Psoas muscle (tissue), 7 donors: ENCODE measurements at regions not wholly inside any gene's neighbourhood (a gene's known extent, or its start where the extent isn't known, plus 50 kb on each side); places are given as distances from the start of the nearest gene placed in this dataset.

ENCODE experiments used
- ATAC-seq, 4 donors: fragments of 200-7000 bp; cut with Tn5 transposase; one replicate each; pipeline ENCODE4 v1.9.1; 2020; ENCODE audit warnings: moderate library complexity in 3 of 4, mild to moderate bottlenecking in 2 of 4
- DNase-seq, 2 donors: peaks; one replicate each; pipeline ENCODE4 v3.0.0-alpha.2; 2020
- H3K27ac ChIP-seq: fragments of 200-600 bp; one replicate; pipeline ENCODE4 v1.8.0; 2022
- H3K27me3 ChIP-seq, 3 donors: fragments of 200-600 bp in 1 of 3; one replicate each; pipeline versions ENCODE4 v1.6.1 to v1.8.0; 2013 to 2022; ENCODE audit warnings: low read length in 2 of 3, mild to moderate bottlenecking in 2 of 3, moderate library complexity in 1 of 3; ENCODE audit not compliant: insufficient read depth in 3 of 3
- H3K36me3 ChIP-seq, 2 donors: fragments of 200-600 bp in 1 of 2; one replicate each; pipeline versions ENCODE4 v1.6.1 to v1.8.0; 2013 to 2022; ENCODE audit warnings: low read depth in 1 of 2, mild to moderate bottlenecking in 1 of 2, moderate library complexity in 1 of 2; ENCODE audit not compliant: insufficient read depth in 1 of 2
- H3K4me1 ChIP-seq: fragments of 200-600 bp; one replicate; pipeline ENCODE4 v1.8.0; 2022
- H3K4me3 ChIP-seq: fragments of 200-600 bp; one replicate; pipeline ENCODE4 v1.8.0; 2022; ENCODE audit warnings: mild to moderate bottlenecking
- H3K9me3 ChIP-seq: fragments of 200-600 bp; one replicate; pipeline ENCODE4 v1.8.0; 2022
- WGBS, 3 donors: extraction: QIAGEN DNeasy Blood & Tissue Kit; methylation state at CpG; one replicate each; pipeline versions ENCODE4 v1.1.6 to v1.1.7; 2013; 5-methylcytosine and 5-hydroxymethylcytosine counted together
- intact Hi-C, 2 donors: fragments of 100-400 bp; cut with DNase I; formaldehyde crosslinking; loops; one replicate each; pipeline versions ENCODE4 v1.11.0 to v1.14.2; 2022
- TF ChIP-seq, protein P1 (sequence below): fragments of 200-600 bp; IDR thresholded peaks from one replicate; pipeline ENCODE4 v1.8.0; 2022; ENCODE audit warnings: antibody characterized with exemption
- donor health status: healthy with polysubstance abuse.
- donor health status: DM: no; HTN: no; CAD: no; lungs with moderate emphysema.
- donor health status: Bipolar disorder and iron deficiency.
- donor health status: healthy.
- donor health status: DM: yes; HTN: yes; CAD: no.
- donor health status: DM: no; HTN: no; CAD: no.
- donor health status: DM: yes; HTN: yes; CAD: no.

DNA sequence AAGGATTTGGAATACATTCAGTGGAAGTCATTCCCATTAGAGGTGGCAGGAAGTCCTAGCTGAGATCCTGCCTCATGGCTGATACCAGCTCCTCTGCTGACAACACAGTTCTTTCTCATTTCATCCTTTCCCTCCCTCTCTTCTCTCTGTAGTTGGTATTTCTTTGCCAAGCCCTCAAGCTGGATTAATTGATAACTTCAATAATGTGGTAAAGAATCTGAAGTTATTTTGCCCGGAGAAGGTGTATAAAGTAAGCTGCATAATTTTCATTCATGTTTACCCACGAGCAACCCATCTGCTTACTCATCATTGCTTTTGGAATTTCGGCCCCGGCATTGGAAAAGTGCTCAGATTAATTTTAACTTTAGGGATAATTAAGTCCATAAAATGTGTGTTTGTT, 85.2 kb upstream of the PLPP4 start:
- intact Hi-C loops = no loop called here
- DNase-seq (no peak), ATAC-seq (no peak)
- Histone ChIP-seq H3K4me1 (no peaks in the 10 kb centered on the region), H3K27ac (no peak overlapping the region), H3K36me3 (no peaks in the 10 kb centered on the region), H3K9me3 (no peaks in the 10 kb centered on the region), H3K27me3 (no peaks in the 10 kb centered on the region), H3K4me3 (no peak overlapping the region)
- WGBS, 3 donors = 74 to 83% (median 78%) methylated on average over 4 of the region's 4 CpGs
- TF ChIP-seq, protein P1, sequence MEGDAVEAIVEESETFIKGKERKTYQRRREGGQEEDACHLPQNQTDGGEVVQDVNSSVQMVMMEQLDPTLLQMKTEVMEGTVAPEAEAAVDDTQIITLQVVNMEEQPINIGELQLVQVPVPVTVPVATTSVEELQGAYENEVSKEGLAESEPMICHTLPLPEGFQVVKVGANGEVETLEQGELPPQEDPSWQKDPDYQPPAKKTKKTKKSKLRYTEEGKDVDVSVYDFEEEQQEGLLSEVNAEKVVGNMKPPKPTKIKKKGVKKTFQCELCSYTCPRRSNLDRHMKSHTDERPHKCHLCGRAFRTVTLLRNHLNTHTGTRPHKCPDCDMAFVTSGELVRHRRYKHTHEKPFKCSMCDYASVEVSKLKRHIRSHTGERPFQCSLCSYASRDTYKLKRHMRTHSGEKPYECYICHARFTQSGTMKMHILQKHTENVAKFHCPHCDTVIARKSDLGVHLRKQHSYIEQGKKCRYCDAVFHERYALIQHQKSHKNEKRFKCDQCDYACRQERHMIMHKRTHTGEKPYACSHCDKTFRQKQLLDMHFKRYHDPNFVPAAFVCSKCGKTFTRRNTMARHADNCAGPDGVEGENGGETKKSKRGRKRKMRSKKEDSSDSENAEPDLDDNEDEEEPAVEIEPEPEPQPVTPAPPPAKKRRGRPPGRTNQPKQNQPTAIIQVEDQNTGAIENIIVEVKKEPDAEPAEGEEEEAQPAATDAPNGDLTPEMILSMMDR = no peak

DNA sequence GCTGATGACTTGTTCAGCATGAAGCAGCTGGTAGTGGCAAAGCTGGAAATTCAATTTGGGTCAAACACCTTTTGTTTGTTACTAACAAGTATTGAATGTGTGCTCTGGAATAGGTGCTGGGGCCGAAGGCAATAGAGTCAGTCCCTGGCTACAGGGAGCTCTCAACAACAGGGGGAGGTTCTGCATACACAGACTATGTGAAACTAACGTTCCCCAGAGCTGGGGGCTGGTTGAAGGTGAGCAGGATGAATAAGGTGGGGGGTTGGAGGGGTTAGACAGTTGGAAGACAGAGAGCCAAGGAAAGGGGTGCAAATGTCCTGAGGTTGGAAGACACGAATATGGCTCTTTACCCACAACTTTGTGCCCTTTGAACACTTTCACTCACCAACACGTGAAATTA, 84.1 kb upstream of the PLPP4 start:
- TF ChIP-seq, protein P1 = no peak
- 55 to 59% (median 57%) methylated on average over 4 of the region's 4 CpGs for WGBS, 3 donors
- DNase-seq (no peak), ATAC-seq (no peak)
- no peaks in the 10 kb centered on the region for H3K4me1 ChIP-seq
- no peak overlapping the region for H3K4me3 ChIP-seq
- H3K36me3 ChIP-seq = no peaks in the 10 kb centered on the region
- no peaks in the 10 kb centered on the region for H3K27me3 ChIP-seq
- H3K27ac ChIP-seq = no peak overlapping the region
- no peaks in the 10 kb centered on the region for H3K9me3 ChIP-seq
- intact Hi-C loops = no loop called here

- Histone ChIP-seq H3K4me1 (no peaks in the 10 kb centered on the region), H3K9me3 (no peaks in the 10 kb centered on the region), H3K27me3 (no peaks in the 10 kb centered on the region), H3K4me3 (no peak overlapping the region), H3K36me3 (no peaks in the 10 kb centered on the region), H3K27ac (no peak overlapping the region)
- 71 to 82% (median 74%) methylated on average over 4 of the region's 4 CpGs for WGBS, 3 donors
- ATAC-seq (no peak), DNase-seq (no peak)
- intact Hi-C loops = no loop called here
- TF ChIP-seq, protein P1 = no peak
Observed at GRCh38 chr10:120375666-120376065, 81.4 kb upstream of the PLPP4 start.

DNA sequence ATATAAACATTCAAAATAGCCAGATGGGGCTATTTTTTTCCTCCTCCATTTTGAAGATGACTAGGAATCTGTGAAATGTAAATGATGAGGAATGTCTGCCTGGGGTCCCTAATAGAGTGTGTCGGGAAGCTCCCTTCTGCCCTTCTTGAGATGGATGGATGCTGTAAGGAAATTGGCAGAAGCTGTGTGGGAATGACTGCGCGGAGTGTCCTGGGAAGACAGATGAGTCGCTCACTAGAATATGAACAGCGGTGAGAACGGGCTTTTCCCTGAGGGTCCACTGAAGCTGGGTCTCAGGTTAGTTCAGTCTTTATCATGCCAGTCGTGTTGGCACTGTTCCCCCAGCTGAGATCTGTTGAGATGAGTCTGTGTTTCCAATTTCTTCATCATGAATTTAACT, 75.1 kb upstream of the PLPP4 start:
- no peak for ATAC-seq
- TF ChIP-seq, protein P1 = no peak
- no peaks in the 10 kb centered on the region for H3K4me1 ChIP-seq
- no peaks in the 10 kb centered on the region for H3K27me3 ChIP-seq
- no peak overlapping the region for H3K27ac ChIP-seq
- DNase-seq = no peak
- intact Hi-C loops = no loop called here
- no peaks in the 10 kb centered on the region for H3K36me3 ChIP-seq
- H3K9me3 ChIP-seq = no peaks in the 10 kb centered on the region
- 80 to 83% (median 81%) methylated on average over 7 of the region's 7 CpGs for WGBS, 3 donors
- no peak overlapping the region for H3K4me3 ChIP-seq

DNA sequence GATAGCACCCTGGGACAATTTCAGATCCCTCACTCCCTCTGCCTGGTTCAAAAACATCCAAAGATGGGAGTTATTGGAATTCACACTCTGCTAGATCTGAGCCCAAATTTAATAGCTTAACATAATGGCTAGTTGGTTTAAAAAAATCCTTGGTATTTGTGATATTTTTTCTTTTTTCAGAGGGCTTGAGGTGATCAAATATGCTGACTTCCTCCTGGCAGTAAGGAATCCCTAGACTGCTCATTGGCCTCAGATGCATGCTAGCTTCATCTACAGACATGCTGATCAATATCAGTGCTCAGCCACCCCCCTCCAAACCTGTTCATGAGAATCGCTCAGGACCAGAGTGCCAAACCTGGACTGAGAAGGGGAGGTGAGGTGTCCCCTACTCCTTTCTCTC, 74.7 kb upstream of the PLPP4 start:
- Histone ChIP-seq H3K4me3 (no peak overlapping the region), H3K36me3 (no peaks in the 10 kb centered on the region), H3K9me3 (no peaks in the 10 kb centered on the region), H3K27ac (no peak overlapping the region), H3K4me1 (no peaks in the 10 kb centered on the region), H3K27me3 (no peaks in the 10 kb centered on the region)
- DNase-seq (no peak), ATAC-seq (no peak)
- intact Hi-C loops = no loop called here
- TF ChIP-seq, protein P1 = no peak
- WGBS, 3 donors = 94 to 100% (median 98%) methylated on average over 1 of the region's 1 CpG
